ENCODE measurements at regions not wholly inside any gene's neighbourhood (a gene's known extent, or its start where the extent isn't known, plus 50 kb on each side); places are given as distances from the start of the nearest gene placed in this dataset.
"Not testable (repeated sequence)": the region's sequence is repeated elsewhere in the genome, so short reads cannot be mapped to it uniquely, and the experiment has no call there.

- POLR2A ChIA-PET = no interaction called here
- no peak for TF ChIP-seq CTBP1 (IDR thresholded peaks at IDR 0.05; ENCODE audit: borderline replicate concordance)
- no peak for TF ChIP-seq ELF4 (IDR thresholded peaks at IDR 0.05)
- TF ChIP-seq FOXM1 (IDR thresholded peaks at IDR 0.05; ENCODE audit: borderline replicate concordance) = no peak
- no peak for TF ChIP-seq TARDBP (IDR thresholded peaks at IDR 0.05)
- TF ChIP-seq FOXK2 (IDR thresholded peaks at IDR 0.05) = no peak
- no peak for TF ChIP-seq PKNOX1 (IDR thresholded peaks at IDR 0.05)
- TF ChIP-seq FOXA1 (IDR thresholded peaks at IDR 0.05) = no peak
- TF ChIP-seq HDGF (IDR thresholded peaks at IDR 0.05; ENCODE audit: borderline replicate concordance) = no peak
- no peak for TF ChIP-seq L3MBTL2 (conservative IDR thresholded peaks at IDR 0.05)
- TF ChIP-seq ARNT (IDR thresholded peaks at IDR 0.05) = no peak
- TF ChIP-seq SP1 (IDR thresholded peaks at IDR 0.05) = no peak
- no peak for TF ChIP-seq ZNF384 (IDR thresholded peaks at IDR 0.05)
- no peak for TF ChIP-seq NFRKB (IDR thresholded peaks at IDR 0.05)
- TF ChIP-seq SUZ12 (IDR thresholded peaks at IDR 0.05) = no peak
- TF ChIP-seq LEF1 (IDR thresholded peaks at IDR 0.05; ENCODE audit: borderline replicate concordance) = no peak
- no peak for TF ChIP-seq BHLHE40 (IDR thresholded peaks at IDR 0.05; ENCODE audit: borderline replicate concordance)
- CTCF ChIA-PET = no interaction called here
- no peak for DNase-seq (ENCODE audit: extremely low spot score)
Observed at GRCh38 chr19:27865927-27866777, 1346.8 kb downstream of the UQCRFS1 start.

- no peak for TF ChIP-seq HDGF (IDR thresholded peaks at IDR 0.05; ENCODE audit: borderline replicate concordance)
- no peak for TF ChIP-seq ZNF384 (IDR thresholded peaks at IDR 0.05)
- TF ChIP-seq FOXM1 (IDR thresholded peaks at IDR 0.05; ENCODE audit: borderline replicate concordance) = no peak
- no peak for TF ChIP-seq CTBP1 (IDR thresholded peaks at IDR 0.05; ENCODE audit: borderline replicate concordance)
- TF ChIP-seq BHLHE40 (IDR thresholded peaks at IDR 0.05; ENCODE audit: borderline replicate concordance) = no peak
- no peak for TF ChIP-seq FOXA1 (IDR thresholded peaks at IDR 0.05)
- TF ChIP-seq TARDBP (IDR thresholded peaks at IDR 0.05) = no peak
- no peak for TF ChIP-seq PKNOX1 (IDR thresholded peaks at IDR 0.05)
- no peak for TF ChIP-seq NFRKB (IDR thresholded peaks at IDR 0.05)
- TF ChIP-seq SUZ12 (IDR thresholded peaks at IDR 0.05) = no peak
- TF ChIP-seq FOXK2 (IDR thresholded peaks at IDR 0.05) = no peak
Observed at GRCh38 chr19:27861411-27861975, 1351.5 kb downstream of the UQCRFS1 start.

GRCh38 chr19:27860309-27860934, 1352.5 kb downstream of the UQCRFS1 start:
- ChIA-PET CTCF (no interaction called here), POLR2A (no interaction called here)
- TF ChIP-seq L3MBTL2 (conservative IDR thresholded peaks at IDR 0.05) = no peak
- TF ChIP-seq SP1 (IDR thresholded peaks at IDR 0.05) = no peak
- no peak for TF ChIP-seq LEF1 (IDR thresholded peaks at IDR 0.05; ENCODE audit: borderline replicate concordance)
- no peak for TF ChIP-seq SUZ12 (IDR thresholded peaks at IDR 0.05)
- TF ChIP-seq ELF4 (IDR thresholded peaks at IDR 0.05) = no peak
- no peak for TF ChIP-seq PKNOX1 (IDR thresholded peaks at IDR 0.05)
- no peak for TF ChIP-seq ARNT (IDR thresholded peaks at IDR 0.05)
- no peak for TF ChIP-seq CTBP1 (IDR thresholded peaks at IDR 0.05; ENCODE audit: borderline replicate concordance)
- TF ChIP-seq ZNF384 (IDR thresholded peaks at IDR 0.05) = no peak
- no peak for DNase-seq (ENCODE audit: extremely low spot score)

More at GRCh38 chr19:27861411-27861975, 1351.5 kb downstream of the UQCRFS1 start:
- DNase-seq (ENCODE audit: extremely low spot score) = no peak
- POLR2A ChIA-PET = no interaction called here
- CTCF ChIA-PET = no interaction called here

GRCh38 chr19:27859689-27860088, 1353.3 kb downstream of the UQCRFS1 start:
- DNase-seq (ENCODE audit: extremely low spot score) = no peak
- ChIA-PET POLR2A (no interaction called here), CTCF (no interaction called here)
- TF ChIP-seq ZNF384 (IDR thresholded peaks at IDR 0.05) (no peak), HDGF (IDR thresholded peaks at IDR 0.05; ENCODE audit: borderline replicate concordance) (no peak), LEF1 (IDR thresholded peaks at IDR 0.05; ENCODE audit: borderline replicate concordance) (no peak), NFRKB (IDR thresholded peaks at IDR 0.05) (no peak), FOXM1 (IDR thresholded peaks at IDR 0.05; ENCODE audit: borderline replicate concordance) (no peak), ELF4 (IDR thresholded peaks at IDR 0.05) (no peak), PKNOX1 (IDR thresholded peaks at IDR 0.05) (no peak), SP1 (IDR thresholded peaks at IDR 0.05) (no peak), ARNT (IDR thresholded peaks at IDR 0.05) (no peak), FOXK2 (IDR thresholded peaks at IDR 0.05) (no peak), BHLHE40 (IDR thresholded peaks at IDR 0.05; ENCODE audit: borderline replicate concordance) (no peak)

GRCh38 chr19:27858981-27859581, 1353.9 kb downstream of the UQCRFS1 start:
- no peak for TF ChIP-seq CTBP1 (IDR thresholded peaks at IDR 0.05; ENCODE audit: borderline replicate concordance)
- no peak for TF ChIP-seq ARNT (IDR thresholded peaks at IDR 0.05)
- no peak for TF ChIP-seq HDGF (IDR thresholded peaks at IDR 0.05; ENCODE audit: borderline replicate concordance)
- TF ChIP-seq PKNOX1 (IDR thresholded peaks at IDR 0.05) = no peak
- no peak for TF ChIP-seq FOXA1 (IDR thresholded peaks at IDR 0.05)
- no peak for TF ChIP-seq ELF4 (IDR thresholded peaks at IDR 0.05)
- TF ChIP-seq BHLHE40 (IDR thresholded peaks at IDR 0.05; ENCODE audit: borderline replicate concordance) = no peak
- no peak for TF ChIP-seq L3MBTL2 (conservative IDR thresholded peaks at IDR 0.05)
- TF ChIP-seq TARDBP (IDR thresholded peaks at IDR 0.05) = no peak
- no peak for TF ChIP-seq ZNF384 (IDR thresholded peaks at IDR 0.05)
- TF ChIP-seq FOXK2 (IDR thresholded peaks at IDR 0.05) = no peak
- TF ChIP-seq NFRKB (IDR thresholded peaks at IDR 0.05) = no peak
- TF ChIP-seq SP1 (IDR thresholded peaks at IDR 0.05) = no peak
- no peak for TF ChIP-seq LEF1 (IDR thresholded peaks at IDR 0.05; ENCODE audit: borderline replicate concordance)
- TF ChIP-seq FOXM1 (IDR thresholded peaks at IDR 0.05; ENCODE audit: borderline replicate concordance) = no peak
- no peak for TF ChIP-seq SUZ12 (IDR thresholded peaks at IDR 0.05)
- CTCF ChIA-PET = no interaction called here
- no peak for DNase-seq (ENCODE audit: extremely low spot score)
- POLR2A ChIA-PET = no interaction called here

- POLR2A ChIA-PET, CTCF ChIA-PET: not testable (repeated sequence)
Observed at GRCh38 chr19:27852931-27853330, 1360.0 kb downstream of the UQCRFS1 start.

More at GRCh38 chr19:27852931-27853330, 1360.0 kb downstream of the UQCRFS1 start:
- not testable (repeated sequence) for DNase-seq (ENCODE audit: extremely low spot score)
